ENCODE measurements at regions not wholly inside any gene's neighbourhood (a gene's known extent, or its start where the extent isn't known, plus 50 kb on each side); places are given as distances from the start of the nearest gene placed in this dataset.

DNA sequence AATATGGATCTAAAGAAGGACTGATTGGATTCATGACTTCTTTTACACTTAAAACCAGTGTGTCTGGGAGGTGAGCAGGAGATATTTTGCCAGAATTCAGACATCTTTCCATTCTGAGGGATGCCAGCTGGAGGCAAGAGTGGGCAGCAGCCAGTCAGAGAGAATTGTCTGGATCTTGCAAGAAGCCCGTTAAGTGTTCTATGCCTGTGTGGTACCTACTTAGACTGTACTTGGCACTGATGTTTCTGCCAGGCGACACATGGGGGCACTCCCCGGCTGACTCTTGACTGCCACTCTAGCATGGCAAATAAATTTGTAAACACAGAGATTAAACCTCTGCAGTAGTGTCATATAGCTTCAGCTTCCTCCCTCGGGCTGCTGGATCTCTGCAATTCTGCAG is 247.7 kb downstream of the UTP18 start:
- Histone ChIP-seq H3K36me3 (ENCODE audit: control insufficient read depth, insufficient read depth, low read length) (no peaks in the 10 kb centered on the region), H3K79me2 (ENCODE audit: control insufficient read depth, insufficient read depth, low read length) (no peaks in the 10 kb centered on the region), H4K8ac (ENCODE audit: low read depth, low read length) (no peak overlapping the region), H3K56ac (ENCODE audit: low read length) (no peak overlapping the region), H3K27ac (ENCODE audit: low read depth, low read length) (no peak overlapping the region), H3K9ac (ENCODE audit: low read length) (no peak overlapping the region), H3K18ac (ENCODE audit: low read length) (no peak overlapping the region), H2AK5ac (ENCODE audit: low read length) (no peak overlapping the region), H3K79me1 (ENCODE audit: low read length) (no peaks in the 10 kb centered on the region), H3K4me3 (ENCODE audit: low read length) (no peak overlapping the region), H2BK120ac (ENCODE audit: low read depth, low read length) (no peak overlapping the region), H3K4me1 (ENCODE audit: control insufficient read depth, low read depth, low read length) (no peaks in the 10 kb centered on the region), H2BK5ac (ENCODE audit: low read length) (no peak overlapping the region), H3K4ac (ENCODE audit: low read depth, low read length) (no peak overlapping the region), H2BK15ac (replicated peaks; ENCODE audit: low read depth) (no peak overlapping the region), H3K4me2 (ENCODE audit: low read length) (no peak overlapping the region), H3K23ac (ENCODE audit: low read length) (no peak overlapping the region), H3K27me3 (ENCODE audit: insufficient read depth, low read length, poor library complexity) (no peaks in the 10 kb centered on the region), H4K5ac (ENCODE audit: low read length) (no peak overlapping the region)
- DNase-seq = no peak
- no CpG with 5 or more reads among the region's 4 CpGs for WGBS (ENCODE audit: extremely low coverage, insufficient coverage, low lambda C conversion rate)

DNA sequence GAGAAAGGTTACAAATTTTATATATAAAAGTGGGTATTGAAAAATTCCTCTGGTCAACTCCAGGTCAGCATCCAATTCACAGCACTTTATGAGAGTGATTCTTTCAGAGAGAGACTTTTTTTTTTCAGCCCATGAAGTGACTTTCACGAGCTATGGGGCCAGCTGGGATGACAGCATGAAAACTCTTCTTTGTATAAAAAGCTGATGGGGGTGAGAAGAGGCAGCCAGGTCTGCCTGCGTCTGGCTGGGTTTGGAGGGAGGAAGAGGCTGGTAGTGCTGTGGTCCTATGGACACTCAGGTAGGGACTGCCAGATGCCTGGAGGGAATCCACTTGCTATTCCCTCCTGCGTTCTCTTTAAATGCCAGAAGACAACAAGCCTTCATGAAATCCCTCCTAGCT is 250.6 kb downstream of the UTP18 start:
- no peak overlapping the region for H4K8ac ChIP-seq (ENCODE audit: low read depth, low read length)
- DNase-seq = no peak
- no peak overlapping the region for H3K27ac ChIP-seq (ENCODE audit: low read depth, low read length)
- whole genome bisulfite sequencing (ENCODE audit: extremely low coverage, insufficient coverage, low lambda C conversion rate) = no CpG with 5 or more reads among the region's 3 CpGs
- H3K27me3 ChIP-seq (ENCODE audit: insufficient read depth, low read length, poor library complexity) = no peaks in the 10 kb centered on the region
- H3K79me2 ChIP-seq (ENCODE audit: control insufficient read depth, insufficient read depth, low read length) = no peaks in the 10 kb centered on the region
- H3K18ac ChIP-seq (ENCODE audit: low read length) = no peak overlapping the region
- H4K5ac ChIP-seq (ENCODE audit: low read length) = no peak overlapping the region
- H3K4me3 ChIP-seq (ENCODE audit: low read length) = no peak overlapping the region
- H2AK5ac ChIP-seq (ENCODE audit: low read length) = no peak overlapping the region
- H3K23ac ChIP-seq (ENCODE audit: low read length) = no peak overlapping the region
- H2BK120ac ChIP-seq (ENCODE audit: low read depth, low read length) = no peak overlapping the region
- no peak overlapping the region for H3K4ac ChIP-seq (ENCODE audit: low read depth, low read length)
- no peaks in the 10 kb centered on the region for H3K36me3 ChIP-seq (ENCODE audit: control insufficient read depth, insufficient read depth, low read length)
- H2BK15ac ChIP-seq (replicated peaks; ENCODE audit: low read depth) = no peak overlapping the region
- H3K79me1 ChIP-seq (ENCODE audit: low read length) = no peaks in the 10 kb centered on the region
- no peak overlapping the region for H3K56ac ChIP-seq (ENCODE audit: low read length)
- no peak overlapping the region for H3K4me2 ChIP-seq (ENCODE audit: low read length)
- H2BK5ac ChIP-seq (ENCODE audit: low read length) = no peak overlapping the region
- H3K4me1 ChIP-seq (ENCODE audit: control insufficient read depth, low read depth, low read length) = no peaks in the 10 kb centered on the region
- H3K9ac ChIP-seq (ENCODE audit: low read length) = no peak overlapping the region

DNA sequence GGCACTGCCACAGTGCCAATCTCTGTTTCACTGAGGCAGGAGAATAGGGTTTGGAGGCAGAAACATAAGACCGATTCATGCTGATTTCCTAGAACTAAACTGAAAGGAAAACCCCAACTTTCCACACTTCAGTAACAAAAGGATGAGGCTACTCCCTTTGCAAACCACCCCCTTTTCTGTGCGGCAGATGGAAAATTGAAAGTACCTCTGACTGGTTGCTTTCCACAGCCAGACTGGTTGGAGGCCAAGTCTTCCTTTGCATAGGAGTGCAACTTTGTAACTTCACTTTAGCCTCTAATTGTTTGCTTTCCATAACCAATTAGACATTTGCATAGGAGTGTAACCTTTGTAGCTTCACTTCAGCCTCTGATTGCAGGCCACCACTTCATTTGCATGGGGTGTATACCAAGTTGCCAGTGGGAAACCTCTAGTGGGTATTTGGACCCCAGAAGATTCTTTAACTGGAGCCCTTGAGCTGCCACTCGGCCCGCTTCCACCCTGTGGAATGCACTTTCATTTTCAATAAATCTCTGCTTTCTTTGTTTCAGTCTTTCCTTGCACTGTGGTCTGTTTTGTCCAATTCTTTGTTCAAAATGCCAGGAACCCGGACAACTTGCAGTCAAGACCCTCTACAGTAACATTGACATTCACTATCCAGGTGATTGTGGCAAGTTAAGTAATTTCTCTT is 252.0 kb downstream of the UTP18 start:
- no peak overlapping the region for H3K4me2 ChIP-seq (ENCODE audit: low read length)
- no peak overlapping the region for H3K18ac ChIP-seq (ENCODE audit: low read length)
- no peak overlapping the region for H4K5ac ChIP-seq (ENCODE audit: low read length)
- no peak overlapping the region for H2AK5ac ChIP-seq (ENCODE audit: low read length)
- no peak overlapping the region for H2BK5ac ChIP-seq (ENCODE audit: low read length)
- H3K4me3 ChIP-seq (ENCODE audit: low read length) = no peak overlapping the region
- no peaks in the 10 kb centered on the region for H3K79me2 ChIP-seq (ENCODE audit: control insufficient read depth, insufficient read depth, low read length)
- H3K56ac ChIP-seq (ENCODE audit: low read length) = no peak overlapping the region
- H3K23ac ChIP-seq (ENCODE audit: low read length) = no peak overlapping the region
- no peak for DNase-seq
- H3K36me3 ChIP-seq (ENCODE audit: control insufficient read depth, insufficient read depth, low read length) = no peaks in the 10 kb centered on the region
- H4K8ac ChIP-seq (ENCODE audit: low read depth, low read length) = no peak overlapping the region
- no peak overlapping the region for H2BK120ac ChIP-seq (ENCODE audit: low read depth, low read length)
- no peaks in the 10 kb centered on the region for H3K79me1 ChIP-seq (ENCODE audit: low read length)
- H3K27me3 ChIP-seq (ENCODE audit: insufficient read depth, low read length, poor library complexity) = no peaks in the 10 kb centered on the region
- H3K9ac ChIP-seq (ENCODE audit: low read length) = no peak overlapping the region
- no peak overlapping the region for H2BK15ac ChIP-seq (replicated peaks; ENCODE audit: low read depth)
- H3K4me1 ChIP-seq (ENCODE audit: control insufficient read depth, low read depth, low read length) = no peaks in the 10 kb centered on the region
- WGBS (ENCODE audit: extremely low coverage, insufficient coverage, low lambda C conversion rate) = no CpG with 5 or more reads among the region's 5 CpGs
- no peak overlapping the region for H3K4ac ChIP-seq (ENCODE audit: low read depth, low read length)
- no peak overlapping the region for H3K27ac ChIP-seq (ENCODE audit: low read depth, low read length)

DNA sequence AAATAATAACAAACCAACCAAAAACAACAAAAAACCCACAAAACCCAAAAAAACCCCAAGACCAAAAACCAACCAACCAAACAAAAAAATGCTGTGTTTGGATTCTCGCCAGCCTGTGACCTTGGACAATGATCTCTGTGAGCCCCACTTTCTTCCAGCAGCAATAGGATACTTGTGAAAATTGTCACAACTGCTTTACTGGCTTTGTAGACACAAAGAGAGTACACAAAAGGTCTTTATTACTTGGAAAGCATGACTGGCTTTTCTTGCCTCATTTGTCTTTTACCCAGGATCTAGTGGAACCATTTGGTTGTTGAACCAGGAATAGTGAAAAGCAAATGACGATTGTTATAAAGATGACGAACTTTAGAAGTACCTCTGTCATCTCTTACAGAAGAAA is 256.6 kb downstream of the UTP18 start:
- Histone ChIP-seq H3K18ac (ENCODE audit: low read length) (no peak overlapping the region), H3K36me3 (ENCODE audit: control insufficient read depth, insufficient read depth, low read length) (no peaks in the 10 kb centered on the region), H2AK5ac (ENCODE audit: low read length) (no peak overlapping the region), H3K4me3 (ENCODE audit: low read length) (no peak overlapping the region), H3K79me2 (ENCODE audit: control insufficient read depth, insufficient read depth, low read length) (no peaks in the 10 kb centered on the region), H2BK120ac (ENCODE audit: low read depth, low read length) (no peak overlapping the region), H3K79me1 (ENCODE audit: low read length) (no peaks in the 10 kb centered on the region), H3K23ac (ENCODE audit: low read length) (no peak overlapping the region), H4K5ac (ENCODE audit: low read length) (no peak overlapping the region), H4K8ac (ENCODE audit: low read depth, low read length) (no peak overlapping the region), H3K9ac (ENCODE audit: low read length) (no peak overlapping the region), H3K56ac (ENCODE audit: low read length) (no peak overlapping the region), H3K4ac (ENCODE audit: low read depth, low read length) (no peak overlapping the region), H3K4me1 (ENCODE audit: control insufficient read depth, low read depth, low read length) (no peaks in the 10 kb centered on the region), H2BK15ac (replicated peaks; ENCODE audit: low read depth) (no peak overlapping the region), H3K4me2 (ENCODE audit: low read length) (no peak overlapping the region), H3K27me3 (ENCODE audit: insufficient read depth, low read length, poor library complexity) (no peaks in the 10 kb centered on the region), H3K27ac (ENCODE audit: low read depth, low read length) (no peak overlapping the region), H2BK5ac (ENCODE audit: low read length) (no peak overlapping the region)
- no CpG with 5 or more reads among the region's 3 CpGs for WGBS (ENCODE audit: extremely low coverage, insufficient coverage, low lambda C conversion rate)
- no peak for DNase-seq

DNA sequence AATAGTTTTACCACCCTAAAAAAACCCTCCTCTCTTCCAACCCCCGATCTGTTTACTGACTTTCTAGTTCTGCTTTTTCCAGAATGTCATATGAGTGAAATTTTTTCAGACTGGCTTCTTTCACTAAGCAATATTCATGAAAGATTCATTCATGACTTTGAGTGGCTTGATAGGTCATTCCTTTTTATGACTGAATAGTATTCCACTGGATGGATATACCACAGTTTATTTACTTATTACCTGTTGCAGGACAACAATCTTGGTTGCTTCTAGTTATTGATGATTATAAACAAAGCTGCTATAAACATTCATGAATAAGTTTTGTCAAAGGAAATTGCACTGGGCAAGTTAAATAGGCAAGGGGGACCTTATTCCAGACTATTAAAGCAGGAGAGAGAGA is 264.2 kb downstream of the UTP18 start:
- no peak overlapping the region for H3K4ac ChIP-seq (ENCODE audit: low read depth, low read length)
- no peak overlapping the region for H2BK120ac ChIP-seq (ENCODE audit: low read depth, low read length)
- no peak overlapping the region for H4K8ac ChIP-seq (ENCODE audit: low read depth, low read length)
- H3K27ac ChIP-seq (ENCODE audit: low read depth, low read length) = no peak overlapping the region
- H3K4me1 ChIP-seq (ENCODE audit: control insufficient read depth, low read depth, low read length) = no peaks in the 10 kb centered on the region
- no peaks in the 10 kb centered on the region for H3K36me3 ChIP-seq (ENCODE audit: control insufficient read depth, insufficient read depth, low read length)
- H3K27me3 ChIP-seq (ENCODE audit: insufficient read depth, low read length, poor library complexity) = no peaks in the 10 kb centered on the region
- no peak overlapping the region for H3K23ac ChIP-seq (ENCODE audit: low read length)
- H4K5ac ChIP-seq (ENCODE audit: low read length) = no peak overlapping the region
- WGBS (ENCODE audit: extremely low coverage, insufficient coverage, low lambda C conversion rate) = no CpG with 5 or more reads among the region's 1 CpG
- no peak overlapping the region for H3K4me2 ChIP-seq (ENCODE audit: low read length)
- no peak overlapping the region for H2BK15ac ChIP-seq (replicated peaks; ENCODE audit: low read depth)
- H3K79me2 ChIP-seq (ENCODE audit: control insufficient read depth, insufficient read depth, low read length) = no peaks in the 10 kb centered on the region
- H2AK5ac ChIP-seq (ENCODE audit: low read length) = no peak overlapping the region
- no peak overlapping the region for H3K9ac ChIP-seq (ENCODE audit: low read length)
- no peaks in the 10 kb centered on the region for H3K79me1 ChIP-seq (ENCODE audit: low read length)
- no peak overlapping the region for H2BK5ac ChIP-seq (ENCODE audit: low read length)
- H3K18ac ChIP-seq (ENCODE audit: low read length) = no peak overlapping the region
- H3K56ac ChIP-seq (ENCODE audit: low read length) = no peak overlapping the region
- no peak overlapping the region for H3K4me3 ChIP-seq (ENCODE audit: low read length)
- DNase-seq = no peak

DNA sequence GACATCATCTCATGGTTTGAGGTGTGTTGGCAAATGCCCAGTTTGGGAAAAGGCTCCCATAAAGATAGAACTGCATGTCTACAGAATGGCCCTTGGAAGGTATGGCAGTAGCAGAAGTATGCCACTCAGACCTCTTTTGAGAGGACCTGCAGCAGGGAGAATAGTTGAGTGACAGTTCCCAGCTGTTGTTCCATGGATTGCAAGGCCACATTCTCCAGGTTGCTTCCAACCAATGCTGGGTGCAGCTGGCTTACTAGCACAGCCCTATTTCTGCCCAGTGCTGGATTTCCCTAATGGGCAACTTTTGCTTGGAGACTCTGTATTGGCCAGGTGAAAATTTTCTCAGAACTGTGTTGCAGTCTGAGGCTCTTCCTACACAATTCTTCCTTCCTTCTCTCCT is 266.2 kb downstream of the UTP18 start:
- H2BK15ac ChIP-seq (replicated peaks; ENCODE audit: low read depth) = no peak overlapping the region
- no peak overlapping the region for H3K27ac ChIP-seq (ENCODE audit: low read depth, low read length)
- H4K8ac ChIP-seq (ENCODE audit: low read depth, low read length) = no peak overlapping the region
- H3K18ac ChIP-seq (ENCODE audit: low read length) = no peak overlapping the region
- H3K4me1 ChIP-seq (ENCODE audit: control insufficient read depth, low read depth, low read length) = no peaks in the 10 kb centered on the region
- H3K79me1 ChIP-seq (ENCODE audit: low read length) = no peaks in the 10 kb centered on the region
- H3K79me2 ChIP-seq (ENCODE audit: control insufficient read depth, insufficient read depth, low read length) = no peaks in the 10 kb centered on the region
- H3K9ac ChIP-seq (ENCODE audit: low read length) = no peak overlapping the region
- no peak overlapping the region for H3K23ac ChIP-seq (ENCODE audit: low read length)
- no peak overlapping the region for H2BK120ac ChIP-seq (ENCODE audit: low read depth, low read length)
- H3K4ac ChIP-seq (ENCODE audit: low read depth, low read length) = no peak overlapping the region
- no peak overlapping the region for H3K4me3 ChIP-seq (ENCODE audit: low read length)
- H4K5ac ChIP-seq (ENCODE audit: low read length) = no peak overlapping the region
- no peak overlapping the region for H3K4me2 ChIP-seq (ENCODE audit: low read length)
- no peak overlapping the region for H2BK5ac ChIP-seq (ENCODE audit: low read length)
- H3K56ac ChIP-seq (ENCODE audit: low read length) = no peak overlapping the region
- no peak for DNase-seq
- H2AK5ac ChIP-seq (ENCODE audit: low read length) = no peak overlapping the region
- no peaks in the 10 kb centered on the region for H3K27me3 ChIP-seq (ENCODE audit: insufficient read depth, low read length, poor library complexity)
- H3K36me3 ChIP-seq (ENCODE audit: control insufficient read depth, insufficient read depth, low read length) = no peaks in the 10 kb centered on the region
